ENCODE measurements at regions not wholly inside any gene's neighbourhood (a gene's known extent, or its start where the extent isn't known, plus 50 kb on each side); places are given as distances from the start of the nearest gene placed in this dataset.

- no peaks in the 10 kb centered on the region for H4K20me1 ChIP-seq (ENCODE audit: insufficient read depth, low read length)
- WGBS, 2 experiments (ENCODE audit: extremely low coverage in 2 of 2, insufficient read length in 1 of 2) = no CpG with 5 or more reads among the region's 4 CpGs
- no peak overlapping the region for H2BK5ac ChIP-seq (ENCODE audit: low read depth, low read length, poor library complexity, severe bottlenecking)
- TF ChIP-seq RAD21 (IDR thresholded peaks at IDR 0.05; ENCODE audit: low read length) (no peak), USF2 (IDR thresholded peaks at IDR 0.05; ENCODE audit: low read depth, low read length) (no peak), NFE2L2 (IDR thresholded peaks at IDR 0.05; ENCODE audit: low read depth, low read length) (no peak), RCOR1 (IDR thresholded peaks at IDR 0.05; ENCODE audit: insufficient replicate concordance, low read length) (no peak), CHD1 (IDR thresholded peaks at IDR 0.05; ENCODE audit: low read depth, low read length) (no peak), MXI1 (IDR thresholded peaks at IDR 0.05; ENCODE audit: borderline replicate concordance, low read depth, low read length) (no peak), POLR2A (IDR thresholded peaks at IDR 0.05; ENCODE audit: low read depth, low read length) (no peak), ELK1 (IDR thresholded peaks at IDR 0.05; ENCODE audit: borderline replicate concordance, low read depth, low read length) (no peak), SMC3 (IDR thresholded peaks at IDR 0.05; ENCODE audit: low read depth, low read length) (no peak), FOS (IDR thresholded peaks at IDR 0.05; ENCODE audit: low read depth, low read length) (no peak), MAFK (IDR thresholded peaks at IDR 0.05; ENCODE audit: low read depth, low read length) (no peak), BHLHE40 (IDR thresholded peaks at IDR 0.05; ENCODE audit: low read depth, low read length) (no peak), CEBPB (IDR thresholded peaks at IDR 0.05; ENCODE audit: low read depth, low read length) (no peak), MAZ (IDR thresholded peaks at IDR 0.05; ENCODE audit: borderline replicate concordance, low read depth, low read length) (no peak), CTCF (conservative IDR thresholded peaks at IDR 0.05; ENCODE audit: low read depth, low read length) (no peak), RFX5 (IDR thresholded peaks at IDR 0.05; ENCODE audit: low read depth, low read length) (no peak)
- H3K27me3 ChIP-seq (ENCODE audit: control insufficient read depth, insufficient read depth, low read length) = no peaks in the 10 kb centered on the region
- H3K27ac ChIP-seq (ENCODE audit: insufficient read depth, low read length) = no peak overlapping the region
- H2BK120ac ChIP-seq (ENCODE audit: low read depth, low read length) = no peak overlapping the region
- no peak overlapping the region for H2AK9ac ChIP-seq (replicated peaks; ENCODE audit: low read depth, low read length, poor library complexity)
- no TSS peak for BruUV-seq (replicated peaks)
- no peak overlapping the region for H4K91ac ChIP-seq (ENCODE audit: insufficient read depth, low read depth, low read length)
- intact Hi-C loops (cut with micrococcal nuclease) (no loop called here), in situ Hi-C loops (cut with MboI; ENCODE audit: low sequenced_read_pairs) (no loop called here), dilution Hi-C loops (cut with HindIII; ENCODE audit: low sequenced_read_pairs, unreplicated experiment) (no loop called here)
- no peaks in the 10 kb centered on the region for H3K9me1 ChIP-seq (ENCODE audit: insufficient read depth, low read length)
- no peak overlapping the region for H2BK15ac ChIP-seq (ENCODE audit: low read depth, low read length)
- no peaks in the 10 kb centered on the region for H3K36me3 ChIP-seq (ENCODE audit: control insufficient read depth, insufficient read depth, low read length)
- H3K4me1 ChIP-seq (ENCODE audit: control insufficient read depth, insufficient read depth, low read length) = no peaks in the 10 kb centered on the region
- H2BK20ac ChIP-seq (ENCODE audit: low read depth, low read length) = no peak overlapping the region
- no peak overlapping the region for H3K9ac ChIP-seq (ENCODE audit: low read depth, low read length)
- no peak overlapping the region for H2AK5ac ChIP-seq (ENCODE audit: low read depth, low read length)
- DNase-seq (no peak), ATAC-seq (ENCODE audit: low read depth) (no peak)
- H3K4ac ChIP-seq (ENCODE audit: low read depth, low read length) = no peak overlapping the region
- no peak overlapping the region for H4K8ac ChIP-seq (ENCODE audit: low read depth in 2 of 2, low read length in 2 of 2)
- H3K4me2 ChIP-seq (ENCODE audit: low read depth, low read length) = no peak overlapping the region
- H3K18ac ChIP-seq (ENCODE audit: low read depth, low read length) = no peak overlapping the region
- H3K14ac ChIP-seq (replicated peaks; ENCODE audit: low read depth, low read length) = no peak overlapping the region
- no peak overlapping the region for H2AFZ ChIP-seq (replicated peaks; ENCODE audit: low read length, poor library complexity)
- CTCF ChIA-PET = no interaction called here
- H3K56ac ChIP-seq (ENCODE audit: extremely low read depth, insufficient read depth, low read length) = no peak overlapping the region
- no peak overlapping the region for H3K4me3 ChIP-seq (ENCODE audit: insufficient read depth, low read depth, low read length)
- peaks cover 22% of the 10 kb centered on the region for H3K9me3 ChIP-seq (ENCODE audit: control insufficient read depth, insufficient read depth, low read length)
- no peak overlapping the region for H3K23ac ChIP-seq (ENCODE audit: low read depth, low read length)
- no peaks in the 10 kb centered on the region for H3K79me1 ChIP-seq (ENCODE audit: low read depth in 1 of 2, low read length in 2 of 2)
- POLR2A ChIA-PET (ENCODE audit: unreplicated experiment) = no interaction called here
- no peak overlapping the region for H4K5ac ChIP-seq (ENCODE audit: low read depth, low read length)
Observed at GRCh38 chr16:79296491-79296890, 304.0 kb downstream of the MAF start.
